ENCODE measurements at regions not wholly inside any gene's neighbourhood (a gene's known extent, or its start where the extent isn't known, plus 50 kb on each side); places are given as distances from the start of the nearest gene placed in this dataset.

GRCh38 chr20:24059174-24059573 lies 70.6 kb upstream of the GGTLC1 start:
- intact Hi-C loops (cut with micrococcal nuclease): no loop called here
- no peaks in the 10 kb centered on the region for H3K4me1 Mint-ChIP-seq (ENCODE audit: low read depth)

GRCh38 chr20:24056491-24056890 lies 67.9 kb upstream of the GGTLC1 start:
- Mint-ChIP-seq H3K27me3 (ENCODE audit: insufficient read depth) (no peaks in the 10 kb centered on the region), H3K4me3 (no peak overlapping the region), H3K36me3 (ENCODE audit: low read depth) (no peaks in the 10 kb centered on the region), H3K27ac (no peak overlapping the region), H3K4me1 (ENCODE audit: low read depth) (peaks cover 7% of the 10 kb centered on the region), H3K9me3 (no peaks in the 10 kb centered on the region)
- intact Hi-C loops (cut with micrococcal nuclease): no loop called here
- no peak for DNase-seq (ENCODE audit: low spot score)

More at GRCh38 chr20:24059174-24059573, 70.6 kb upstream of the GGTLC1 start:
- no peaks in the 10 kb centered on the region for H3K9me3 Mint-ChIP-seq
- no peak for DNase-seq (ENCODE audit: low spot score)
- H3K4me3 Mint-ChIP-seq: no peak overlapping the region
- H3K27ac Mint-ChIP-seq: no peak overlapping the region
- H3K36me3 Mint-ChIP-seq (ENCODE audit: low read depth): no peaks in the 10 kb centered on the region
- H3K27me3 Mint-ChIP-seq (ENCODE audit: insufficient read depth): no peaks in the 10 kb centered on the region

- no peak overlapping the region for H3K4me3 Mint-ChIP-seq
- H3K4me1 Mint-ChIP-seq (ENCODE audit: low read depth): peaks cover 35% of the 10 kb centered on the region
- H3K9me3 Mint-ChIP-seq: no peaks in the 10 kb centered on the region
- DNase-seq (ENCODE audit: low spot score): no peak
- intact Hi-C loops (cut with micrococcal nuclease): no loop called here
- H3K27ac Mint-ChIP-seq: no peak overlapping the region
- no peaks in the 10 kb centered on the region for H3K27me3 Mint-ChIP-seq (ENCODE audit: insufficient read depth)
- no peaks in the 10 kb centered on the region for H3K36me3 Mint-ChIP-seq (ENCODE audit: low read depth)
These were observed 64.2 kb upstream of the GGTLC1 start for GRCh38 chr20:24052599-24053275.

- Mint-ChIP-seq H3K9me3 (no peaks in the 10 kb centered on the region), H3K4me3 (no peak overlapping the region), H3K36me3 (ENCODE audit: low read depth) (no peaks in the 10 kb centered on the region), H3K27me3 (ENCODE audit: insufficient read depth) (no peaks in the 10 kb centered on the region), H3K27ac (no peak overlapping the region), H3K4me1 (ENCODE audit: low read depth) (peaks cover 45% of the 10 kb centered on the region)
- DNase-seq (ENCODE audit: low spot score): no peak
- intact Hi-C loops (cut with micrococcal nuclease): no loop called here
These were observed 62.6 kb upstream of the GGTLC1 start for GRCh38 chr20:24051160-24051559.

GRCh38 chr20:24050119-24050518 lies 61.5 kb upstream of the GGTLC1 start:
- no peaks in the 10 kb centered on the region for H3K27me3 Mint-ChIP-seq (ENCODE audit: insufficient read depth)
- intact Hi-C loops (cut with micrococcal nuclease): no loop called here
- no peaks in the 10 kb centered on the region for H3K9me3 Mint-ChIP-seq
- DNase-seq (ENCODE audit: low spot score): no peak
- no peak overlapping the region for H3K27ac Mint-ChIP-seq
- no peak overlapping the region for H3K4me3 Mint-ChIP-seq
- H3K4me1 Mint-ChIP-seq (ENCODE audit: low read depth): peaks cover 54% of the 10 kb centered on the region
- no peaks in the 10 kb centered on the region for H3K36me3 Mint-ChIP-seq (ENCODE audit: low read depth)

GRCh38 chr20:24049081-24049480 lies 60.5 kb upstream of the GGTLC1 start:
- Mint-ChIP-seq H3K4me1 (ENCODE audit: low read depth) (peaks cover 63% of the 10 kb centered on the region), H3K9me3 (no peaks in the 10 kb centered on the region), H3K27ac (peak overlapping the region; percentile 6), H3K36me3 (ENCODE audit: low read depth) (no peaks in the 10 kb centered on the region), H3K4me3 (no peak overlapping the region), H3K27me3 (ENCODE audit: insufficient read depth) (no peaks in the 10 kb centered on the region)
- no peak for DNase-seq (ENCODE audit: low spot score)
- intact Hi-C loops (cut with micrococcal nuclease): loop anchor here (5.0 kb wide), 1 partner anchor 1148 kb away; the partner anchor contains the start of gene ENTPD6

- H3K36me3 Mint-ChIP-seq (ENCODE audit: low read depth): no peaks in the 10 kb centered on the region
- intact Hi-C loops (cut with micrococcal nuclease): loop anchor here (5.0 kb wide), 1 partner anchor 1149 kb away; the partner anchor contains the start of gene ENTPD6
- H3K27ac Mint-ChIP-seq: no peak overlapping the region
- DNase-seq (ENCODE audit: low spot score): no peak
- no peaks in the 10 kb centered on the region for H3K9me3 Mint-ChIP-seq
- H3K4me1 Mint-ChIP-seq (ENCODE audit: low read depth): peaks cover 59% of the 10 kb centered on the region
- no peak overlapping the region for H3K4me3 Mint-ChIP-seq
- H3K27me3 Mint-ChIP-seq (ENCODE audit: insufficient read depth): no peaks in the 10 kb centered on the region
These were observed 59.5 kb upstream of the GGTLC1 start for GRCh38 chr20:24048024-24048611.

- Mint-ChIP-seq H3K4me3 (no peak overlapping the region), H3K27me3 (ENCODE audit: insufficient read depth) (no peaks in the 10 kb centered on the region), H3K27ac (peak overlapping the region; percentile 18), H3K4me1 (ENCODE audit: low read depth) (peaks cover 55% of the 10 kb centered on the region), H3K9me3 (no peaks in the 10 kb centered on the region), H3K36me3 (ENCODE audit: low read depth) (no peaks in the 10 kb centered on the region)
- intact Hi-C loops (cut with micrococcal nuclease): loop anchor here (5.0 kb wide), 1 partner anchor 1150 kb away; the partner anchor contains the start of gene ENTPD6
- no peak for DNase-seq (ENCODE audit: low spot score)
These were observed 58.3 kb upstream of the GGTLC1 start for GRCh38 chr20:24046888-24047287.

- Mint-ChIP-seq H3K27me3 (ENCODE audit: insufficient read depth) (no peaks in the 10 kb centered on the region), H3K9me3 (no peaks in the 10 kb centered on the region), H3K36me3 (ENCODE audit: low read depth) (no peaks in the 10 kb centered on the region), H3K4me3 (peak overlapping the region; percentile 3), H3K27ac (peak overlapping the region; percentile 79), H3K4me1 (ENCODE audit: low read depth) (peaks cover 49% of the 10 kb centered on the region)
- intact Hi-C loops (cut with micrococcal nuclease): loop anchor here (1.0 to 5.0 kb wide), 3 partner anchors 18 to 1152 kb away; partner anchors contain the start of gene ENTPD6
- peak; percentile 24 for DNase-seq (ENCODE audit: low spot score)
These were observed 57.2 kb upstream of the GGTLC1 start for GRCh38 chr20:24045621-24046318.

GRCh38 chr20:24043294-24043693 lies 54.7 kb upstream of the GGTLC1 start:
- no peaks in the 10 kb centered on the region for H3K9me3 Mint-ChIP-seq
- DNase-seq (ENCODE audit: low spot score): no peak
- no peak overlapping the region for H3K4me3 Mint-ChIP-seq
- no peaks in the 10 kb centered on the region for H3K36me3 Mint-ChIP-seq (ENCODE audit: low read depth)
- H3K4me1 Mint-ChIP-seq (ENCODE audit: low read depth): peaks cover 28% of the 10 kb centered on the region
- no peak overlapping the region for H3K27ac Mint-ChIP-seq
- no peaks in the 10 kb centered on the region for H3K27me3 Mint-ChIP-seq (ENCODE audit: insufficient read depth)
- intact Hi-C loops (cut with micrococcal nuclease): no loop called here

- intact Hi-C loops (cut with micrococcal nuclease): no loop called here
- DNase-seq (ENCODE audit: low spot score): no peak
- Mint-ChIP-seq H3K27ac (no peak overlapping the region), H3K4me3 (no peak overlapping the region), H3K36me3 (ENCODE audit: low read depth) (no peaks in the 10 kb centered on the region), H3K9me3 (no peaks in the 10 kb centered on the region), H3K27me3 (ENCODE audit: insufficient read depth) (no peaks in the 10 kb centered on the region), H3K4me1 (ENCODE audit: low read depth) (peaks cover 28% of the 10 kb centered on the region)
These were observed 54.1 kb upstream of the GGTLC1 start for GRCh38 chr20:24042646-24043045.

GRCh38 chr20:24040896-24041459 lies 52.4 kb upstream of the GGTLC1 start:
- Mint-ChIP-seq H3K4me1 (ENCODE audit: low read depth) (peaks cover 17% of the 10 kb centered on the region), H3K9me3 (no peaks in the 10 kb centered on the region), H3K27ac (no peak overlapping the region), H3K36me3 (ENCODE audit: low read depth) (no peaks in the 10 kb centered on the region), H3K4me3 (no peak overlapping the region), H3K27me3 (ENCODE audit: insufficient read depth) (no peaks in the 10 kb centered on the region)
- intact Hi-C loops (cut with micrococcal nuclease): no loop called here
- no peak for DNase-seq (ENCODE audit: low spot score)

- Mint-ChIP-seq H3K4me1 (ENCODE audit: low read depth) (peaks cover 4% of the 10 kb centered on the region), H3K27ac (no peak overlapping the region), H3K36me3 (ENCODE audit: low read depth) (peaks cover 2% of the 10 kb centered on the region), H3K9me3 (no peaks in the 10 kb centered on the region), H3K4me3 (no peak overlapping the region), H3K27me3 (ENCODE audit: insufficient read depth) (no peaks in the 10 kb centered on the region)
- intact Hi-C loops (cut with micrococcal nuclease): no loop called here
- DNase-seq (ENCODE audit: low spot score): no peak
These were observed 50.6 kb upstream of the GGTLC1 start for GRCh38 chr20:24039196-24039595.

Measured in activated T-helper 1 cell treated with anti-CD3 and anti-CD28 coated beads, Interleukin-12 subunit alpha, Interleukin-12 subunit beta, Interleukin-2, Interleukin-4 antibody, amounts not matched to agents 30 ng/mL and 10 ng/mL and 1 ng/mL, durations not matched to agents 14 hours and 24 hours and 36 hours (primary cell).